HG02759 (cell line): ENCODE measurements at regions not wholly inside any gene's neighbourhood (a gene's known extent, or its start where the extent isn't known, plus 50 kb on each side); places are given as distances from the start of the nearest gene placed in this dataset.

ENCODE experiments used
- ATAC-seq: cut with Tn5 transposase; IDR thresholded peaks from one replicate; pipeline ENCODE4 v1.9.1; 2021; ENCODE audit warnings: mild to moderate bottlenecking, moderate library complexity; ENCODE audit not compliant: unreplicated experiment

DNA sequence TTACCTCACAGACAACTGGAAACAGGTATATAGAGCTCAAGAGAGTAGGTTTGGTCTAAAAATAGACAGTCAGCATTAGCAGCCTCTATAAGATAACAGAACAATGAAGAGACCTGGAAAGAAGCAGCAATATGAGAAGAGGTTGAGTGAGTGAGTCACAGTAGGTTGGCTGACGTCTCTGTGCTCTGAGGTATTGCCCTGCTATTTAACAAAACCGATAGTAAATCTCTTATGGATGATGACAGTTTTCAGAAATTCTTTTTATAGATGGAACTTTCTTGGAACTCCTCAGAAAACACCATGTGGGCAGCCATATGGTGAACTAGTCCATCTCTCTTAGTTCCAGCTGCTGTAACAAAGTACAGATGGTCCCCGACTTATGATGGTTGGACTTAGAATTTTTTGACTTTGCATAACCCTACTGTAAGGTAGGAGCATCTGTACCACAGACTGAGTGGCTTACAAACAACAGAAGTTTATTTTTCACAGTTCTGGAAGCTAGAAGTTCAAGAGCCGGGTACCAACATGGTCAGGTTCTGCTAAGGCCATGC lies 123.5 kb downstream of the MBD2 start:
- no peak for ATAC-seq

DNA sequence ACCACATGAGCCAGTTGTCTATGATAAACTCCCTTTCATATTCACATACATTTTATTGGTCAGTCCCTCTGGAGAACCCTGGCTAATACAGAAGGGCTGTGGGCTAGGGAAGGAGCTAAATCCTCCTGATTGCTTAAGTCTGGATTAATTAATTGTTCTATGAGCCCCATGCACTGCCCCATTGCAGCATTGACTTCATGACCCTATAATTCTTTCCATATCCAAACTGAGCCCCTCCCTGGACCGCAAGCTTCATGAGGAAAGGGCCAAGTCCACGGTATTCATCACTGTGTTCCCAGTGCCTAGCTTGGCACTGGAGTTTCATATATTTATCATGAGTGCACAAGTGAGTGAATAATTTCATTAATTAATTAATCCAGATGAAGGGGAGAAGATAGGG lies 124.0 kb downstream of the MBD2 start:
- ATAC-seq = no peak

DNA sequence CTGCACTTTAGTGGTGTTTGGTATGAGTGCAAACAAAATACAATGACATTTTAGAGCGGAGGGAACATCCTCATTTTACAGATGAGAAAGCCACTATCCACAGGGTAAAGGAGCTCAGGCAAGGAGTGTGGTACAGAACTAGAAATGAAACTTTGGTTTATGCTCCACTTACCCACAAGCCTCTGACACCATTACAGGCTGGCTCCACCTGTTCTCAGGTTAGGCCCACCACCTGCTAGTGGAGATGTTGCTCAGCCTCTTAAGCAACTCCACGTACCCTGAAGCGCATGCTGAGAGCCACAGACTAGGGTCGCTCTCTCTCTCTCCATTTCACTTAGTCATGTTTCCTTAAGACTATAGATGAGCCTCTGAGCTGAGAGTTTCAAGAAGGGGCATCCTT lies 130.0 kb downstream of the MBD2 start:
- ATAC-seq = peak; percentile 59

DNA sequence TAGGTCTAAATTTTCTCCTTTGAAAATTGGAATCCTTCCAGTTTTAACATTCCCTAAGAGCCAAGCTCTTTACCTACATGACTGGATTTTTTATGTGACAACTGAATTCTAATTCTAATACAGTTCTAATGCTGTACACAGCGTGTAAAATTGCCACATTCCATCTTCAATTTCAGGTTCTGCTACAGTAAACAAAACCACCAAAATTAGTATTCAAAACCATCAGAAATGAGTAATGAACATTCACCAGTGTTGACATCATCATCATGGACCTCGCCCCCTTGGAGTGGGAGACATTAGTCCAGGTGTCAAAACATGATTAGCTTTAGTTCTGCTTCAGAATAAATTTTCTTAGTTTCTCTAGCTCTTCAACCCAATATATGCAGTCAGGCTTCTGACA lies 133.6 kb downstream of the MBD2 start:
- ATAC-seq = no peak

DNA sequence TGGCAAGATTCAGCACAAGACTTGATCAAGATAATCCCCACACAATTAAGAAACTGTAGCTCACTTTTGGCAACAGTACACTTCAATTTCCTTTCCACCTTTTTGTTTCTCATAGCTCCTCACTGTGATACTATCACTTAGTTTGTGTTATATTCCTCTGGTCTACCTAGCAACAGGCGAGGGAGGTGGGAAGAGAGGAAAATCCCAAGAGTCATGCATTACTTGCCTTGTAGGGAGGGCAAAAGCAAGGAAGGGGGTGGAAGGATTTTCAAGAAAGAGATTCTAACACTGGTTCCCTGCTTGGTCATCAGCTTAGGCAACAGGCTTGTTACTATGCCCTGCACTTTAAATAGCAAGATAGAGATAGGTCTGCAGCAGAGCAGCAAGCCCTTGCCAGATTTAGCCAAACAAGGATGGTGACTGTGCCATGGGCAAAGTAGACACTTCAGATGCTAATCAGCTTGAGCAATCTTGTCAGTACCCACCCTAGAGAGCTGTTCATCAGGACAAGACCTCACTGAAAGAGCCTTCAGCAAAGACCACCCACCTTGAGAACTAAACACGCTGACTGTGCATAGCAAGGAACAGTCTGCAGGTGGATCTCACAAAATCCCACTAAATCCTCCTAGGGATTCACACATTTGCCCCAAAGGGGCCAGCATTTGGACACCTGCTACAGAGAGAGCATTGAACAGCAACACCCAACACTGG lies 134.6 kb downstream of the MBD2 start:
- ATAC-seq = no peak

DNA sequence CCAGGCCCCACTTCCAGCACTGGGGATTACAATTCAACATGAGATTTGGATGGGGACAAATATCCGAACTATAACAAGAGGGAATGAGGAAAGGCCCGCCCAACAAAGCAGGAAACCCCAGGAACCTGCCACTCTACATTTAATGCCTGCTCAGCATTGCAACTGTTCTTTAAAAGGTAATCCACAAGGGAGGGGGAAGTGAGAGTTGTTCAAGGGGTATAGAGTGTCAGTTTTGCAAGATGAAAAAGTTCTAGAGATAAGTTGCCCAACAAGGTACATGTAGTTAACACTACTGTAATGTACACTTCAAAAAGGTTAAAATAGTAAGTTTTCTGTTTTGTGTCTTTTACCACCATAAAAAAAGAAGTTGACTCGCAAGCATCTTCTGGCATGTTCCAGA lies 137.6 kb downstream of the MBD2 start:
- peak; percentile 27 for ATAC-seq

DNA sequence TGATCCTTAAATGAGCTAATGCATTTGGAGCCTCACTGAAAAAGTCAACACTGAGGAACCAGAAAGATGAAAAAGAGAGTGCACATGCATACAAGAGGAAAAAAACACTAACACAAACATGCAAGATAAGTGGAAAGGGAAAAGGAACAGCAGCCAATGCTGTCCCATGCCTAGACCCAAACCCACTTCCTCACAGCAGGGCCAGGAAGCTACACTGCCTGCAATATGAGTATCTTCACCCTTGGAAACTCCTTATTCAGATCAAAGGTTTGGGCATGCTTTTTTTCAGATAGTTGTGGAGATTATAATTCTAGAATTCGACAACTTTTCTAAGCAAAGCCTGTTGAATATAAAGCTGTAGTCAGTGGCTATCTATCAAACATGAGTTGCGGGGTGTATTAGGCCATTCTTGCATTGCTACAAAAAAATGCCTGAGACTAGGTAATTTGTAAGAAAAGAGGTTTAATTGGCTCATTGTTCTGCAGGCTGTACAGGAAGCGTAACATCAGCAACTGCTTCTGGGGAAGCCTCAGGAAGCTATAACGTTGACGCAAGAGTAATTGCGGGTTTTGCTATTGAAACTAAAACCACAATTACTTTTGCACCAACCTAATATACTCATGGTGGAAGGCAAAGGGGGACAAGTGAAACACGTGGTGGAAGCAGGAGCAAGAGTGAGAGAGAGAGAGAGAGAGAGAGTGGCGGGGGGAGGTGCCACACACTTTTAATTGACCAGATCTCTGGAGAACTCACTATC lies 138.2 kb downstream of the MBD2 start:
- ATAC-seq = peak; percentile 66

DNA sequence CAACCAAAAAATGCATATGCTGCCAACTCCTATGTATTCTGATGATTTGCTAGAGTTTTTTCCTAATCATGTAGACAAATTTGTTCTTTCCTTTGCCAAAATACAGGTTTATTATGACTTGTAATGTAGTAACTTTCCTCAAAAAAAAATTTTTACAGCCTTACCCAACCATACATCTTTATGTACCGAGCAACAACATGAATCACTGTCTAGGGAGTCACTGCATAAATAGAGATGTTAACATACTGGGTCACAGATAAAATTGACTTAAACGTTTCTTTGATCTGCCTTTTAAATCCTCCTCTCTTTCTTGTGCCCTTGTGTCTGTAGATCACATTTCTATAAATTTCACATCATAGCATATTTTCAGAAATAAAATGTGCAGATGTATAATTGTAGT lies 143.6 kb downstream of the MBD2 start:
- no peak for ATAC-seq

DNA sequence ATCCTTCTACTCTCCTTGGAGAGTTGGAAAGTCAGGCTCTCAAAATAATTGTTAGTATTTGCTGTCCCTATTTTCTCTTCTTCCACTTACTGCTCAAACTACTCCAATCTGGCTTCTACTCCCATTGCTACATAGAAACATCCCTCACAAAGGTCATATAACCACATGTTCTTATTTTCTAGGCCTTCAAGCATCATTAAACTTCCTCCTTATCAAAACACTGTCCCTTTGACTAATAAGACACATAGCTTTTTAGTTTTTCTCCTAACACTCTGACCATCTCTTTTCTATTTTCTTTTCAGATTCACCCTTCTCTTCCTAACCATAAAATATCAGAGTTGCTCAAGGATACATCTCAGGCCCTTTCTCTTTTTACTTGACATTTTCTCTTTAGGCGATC lies 148.3 kb downstream of the MBD2 start:
- no peak for ATAC-seq

DNA sequence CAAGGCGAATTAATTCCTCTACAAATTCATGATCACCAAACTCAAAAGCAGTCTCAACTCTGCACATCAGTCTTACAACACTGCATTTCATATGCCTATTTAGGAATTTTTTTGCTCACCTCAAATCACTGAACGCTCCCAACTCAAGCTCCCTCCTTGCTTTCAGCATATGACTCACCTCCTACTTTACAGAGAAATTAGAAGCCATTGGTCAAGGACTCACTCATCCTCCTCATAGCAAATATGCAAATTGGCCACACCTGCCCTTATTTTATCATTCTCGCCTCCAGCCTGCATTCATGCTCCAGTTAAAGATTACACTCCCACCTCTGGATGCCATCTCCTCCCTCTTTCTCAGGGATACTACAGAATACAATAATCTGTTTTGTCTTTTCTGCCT lies 148.8 kb downstream of the MBD2 start:
- no peak for ATAC-seq

DNA sequence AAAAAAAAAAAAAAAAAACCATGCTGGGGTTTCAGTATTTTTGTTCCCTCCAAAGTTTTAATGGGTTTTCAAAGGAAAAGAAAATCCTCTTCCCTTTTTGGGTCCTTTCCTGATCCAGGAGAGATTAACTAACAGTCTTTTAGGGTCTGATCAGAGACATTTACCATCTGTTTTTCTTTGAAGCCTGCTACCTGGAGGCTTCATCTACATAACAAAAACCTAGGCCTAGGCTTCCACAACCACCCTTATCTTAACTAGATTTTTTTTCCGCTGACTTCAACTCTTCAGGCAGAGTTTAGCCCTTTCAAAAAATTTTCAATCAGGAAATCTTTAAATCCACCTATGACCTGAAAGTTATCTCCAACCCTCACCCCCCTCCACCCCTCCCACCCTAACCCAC lies 154.7 kb downstream of the MBD2 start:
- ATAC-seq = no peak

DNA sequence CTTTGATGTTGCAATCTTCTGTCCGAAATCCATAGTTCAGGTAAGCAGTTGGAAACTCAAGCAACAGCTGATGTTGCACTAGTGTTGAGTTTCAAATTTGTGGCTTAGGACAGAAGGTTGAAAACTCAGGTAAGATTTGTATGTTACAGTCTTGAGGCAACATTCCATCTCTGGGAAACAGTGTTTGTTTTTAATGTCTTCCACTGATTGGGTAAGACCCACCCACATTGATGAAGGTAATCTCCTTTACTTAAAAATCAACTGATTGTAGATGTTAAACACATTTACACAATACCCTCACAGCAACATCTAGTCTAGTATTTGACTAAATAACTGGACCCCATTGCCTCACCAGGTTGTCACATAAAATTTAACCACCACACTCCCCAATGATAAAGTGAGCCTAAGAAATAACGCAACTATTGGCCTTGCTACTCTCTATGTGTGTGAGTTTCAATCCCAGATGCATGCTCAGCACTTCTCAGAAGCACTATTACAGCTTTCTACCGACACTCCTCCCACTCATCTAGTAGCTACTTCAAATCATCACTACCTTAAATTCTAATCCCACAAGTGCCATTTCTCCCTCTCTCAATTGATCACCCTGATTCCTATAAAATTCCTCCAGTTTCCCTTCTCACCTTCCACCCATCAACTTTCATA lies 164.0 kb downstream of the MBD2 start:
- ATAC-seq = no peak

DNA sequence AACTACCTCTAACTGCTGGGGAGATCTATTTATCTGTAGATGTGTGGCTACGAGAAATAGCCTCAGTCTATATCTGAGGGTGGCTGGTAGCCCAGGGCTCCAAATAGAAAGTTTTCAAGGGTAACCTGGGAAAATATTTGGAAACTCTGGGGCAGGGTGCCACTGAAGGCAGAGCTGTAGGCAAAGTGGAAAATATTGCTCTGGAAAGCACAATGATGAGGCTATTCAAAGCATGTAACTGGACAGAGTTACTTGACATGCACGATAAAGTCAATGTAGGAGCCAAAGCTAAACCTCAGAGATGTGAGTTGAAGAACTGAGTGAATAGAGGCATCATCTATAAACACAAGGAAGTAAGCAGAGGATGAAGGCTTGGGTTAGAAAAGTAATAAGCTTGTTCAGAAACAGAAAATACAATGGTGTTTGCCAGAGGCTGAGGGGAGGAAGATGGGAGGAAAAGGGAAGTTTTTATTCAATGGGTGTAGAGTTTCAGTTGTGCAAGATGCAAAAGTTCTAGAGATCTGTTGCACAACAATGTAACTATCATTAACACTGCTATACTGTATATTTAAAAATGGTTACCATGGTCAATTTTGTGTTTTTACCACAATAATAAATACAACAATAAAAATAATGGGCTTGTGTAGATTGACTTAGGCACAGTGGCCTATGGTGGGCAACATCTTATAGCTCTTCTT lies 171.6 kb downstream of the MBD2 start:
- ATAC-seq = no peak

DNA sequence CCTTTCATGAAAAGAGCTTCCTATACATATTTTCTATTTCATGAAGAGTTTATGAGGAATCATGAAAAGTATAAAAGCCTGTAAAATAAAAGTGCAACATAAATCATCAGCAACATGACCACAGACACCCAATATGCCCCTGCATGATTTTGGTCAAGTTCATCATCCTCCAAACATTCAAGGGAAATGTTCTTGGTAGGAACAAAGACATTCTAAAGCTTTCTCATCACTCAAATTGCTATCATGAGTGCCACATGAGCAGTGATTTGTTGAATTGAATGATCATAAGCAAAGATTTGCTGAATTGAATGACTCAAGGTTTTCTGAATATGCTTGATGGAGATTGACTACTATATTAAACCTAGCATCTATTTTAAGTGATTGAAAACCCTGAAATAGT lies 172.2 kb downstream of the MBD2 start:
- ATAC-seq = no peak

DNA sequence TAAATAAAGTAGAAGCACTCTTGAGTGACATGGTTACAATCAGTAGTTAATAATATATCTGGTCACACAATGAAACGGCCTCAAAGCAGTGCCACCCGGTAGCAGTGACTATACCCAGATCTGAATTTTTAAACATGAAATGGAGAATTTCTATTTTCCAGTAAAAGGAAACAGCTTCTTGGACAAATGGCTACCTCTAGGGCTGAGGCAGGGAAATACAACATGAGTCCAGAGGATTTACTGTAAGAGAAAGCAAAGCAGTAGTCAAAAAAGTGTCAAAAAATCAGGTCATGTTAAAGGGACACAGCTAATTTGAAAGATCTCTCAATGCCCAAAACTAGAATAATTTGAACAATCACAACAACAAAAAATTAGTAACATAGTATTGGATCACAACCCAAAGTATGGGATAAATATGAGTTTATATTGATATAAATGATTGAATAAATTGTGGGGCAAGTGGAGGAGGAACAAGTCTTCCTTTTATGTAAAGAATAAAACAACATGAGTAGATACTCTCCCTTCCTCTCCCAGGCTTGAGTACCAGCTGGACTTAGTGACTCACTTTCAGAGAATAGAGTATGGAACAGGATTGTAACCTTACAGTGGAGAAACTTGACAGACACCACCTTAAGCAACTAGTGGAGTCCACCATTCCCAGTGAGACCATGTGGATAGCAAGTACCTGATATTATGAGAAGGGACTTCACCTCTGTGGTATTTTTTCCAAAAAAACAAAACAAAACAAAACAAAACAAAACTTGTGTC lies 180.8 kb downstream of the MBD2 start:
- ATAC-seq = no peak

DNA sequence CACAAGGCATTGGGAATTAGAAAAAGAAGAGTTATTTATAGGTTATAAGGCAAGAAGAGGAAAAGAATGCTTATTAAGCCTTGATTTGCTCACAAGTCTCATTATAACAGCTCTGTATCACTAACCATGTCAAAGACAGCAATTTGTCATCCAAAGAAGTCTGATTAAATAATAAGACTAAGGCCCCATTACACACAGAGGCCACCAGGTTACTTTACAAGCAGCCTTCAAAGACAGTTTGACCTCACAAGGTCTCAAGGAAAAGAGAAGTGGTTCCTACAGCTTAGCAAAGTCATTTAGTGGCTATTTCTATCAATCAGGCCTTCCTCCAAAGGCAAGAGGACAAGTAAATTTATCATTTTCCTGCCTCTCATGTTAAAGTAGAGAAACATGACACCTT lies 188.5 kb downstream of the MBD2 start:
- no peak for ATAC-seq

DNA sequence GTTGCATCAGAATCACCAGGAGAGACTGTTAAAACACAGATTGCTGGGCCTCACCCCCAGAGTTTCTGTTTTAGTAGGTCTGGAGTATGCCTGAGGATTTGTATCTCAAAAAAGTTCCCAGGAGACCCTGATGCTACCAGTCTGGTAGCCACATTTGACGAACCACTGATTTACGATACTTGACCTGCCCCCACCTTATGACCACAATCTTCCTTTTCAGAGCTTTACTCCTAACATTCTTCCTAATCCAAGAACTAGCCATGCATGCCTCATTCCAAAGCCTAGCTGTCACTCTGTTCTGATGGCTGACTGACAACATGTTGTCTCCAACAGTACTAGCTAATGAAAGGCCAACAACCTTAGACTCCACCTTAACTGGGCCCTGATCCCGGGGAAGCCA lies 191.4 kb downstream of the MBD2 start:
- ATAC-seq = no peak

DNA sequence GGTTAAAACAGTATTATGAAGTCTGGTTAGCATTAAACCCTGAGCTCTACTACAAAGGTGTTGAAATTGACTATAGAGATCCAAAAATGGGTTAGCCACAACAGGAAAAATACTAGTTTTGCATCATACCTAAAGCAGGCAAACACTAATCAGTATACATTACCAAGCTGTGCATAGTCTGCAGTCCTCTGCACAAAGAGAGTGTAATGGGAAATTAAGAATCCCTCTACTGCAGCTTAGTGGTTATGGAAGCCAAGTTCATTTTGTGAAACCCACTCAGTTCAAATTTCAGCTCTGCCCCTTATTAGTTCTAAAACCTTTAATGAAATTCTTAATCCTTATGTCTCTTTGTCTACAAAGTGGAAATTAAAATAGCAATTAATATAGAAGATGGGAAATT lies 192.1 kb downstream of the MBD2 start:
- ATAC-seq = no peak

DNA sequence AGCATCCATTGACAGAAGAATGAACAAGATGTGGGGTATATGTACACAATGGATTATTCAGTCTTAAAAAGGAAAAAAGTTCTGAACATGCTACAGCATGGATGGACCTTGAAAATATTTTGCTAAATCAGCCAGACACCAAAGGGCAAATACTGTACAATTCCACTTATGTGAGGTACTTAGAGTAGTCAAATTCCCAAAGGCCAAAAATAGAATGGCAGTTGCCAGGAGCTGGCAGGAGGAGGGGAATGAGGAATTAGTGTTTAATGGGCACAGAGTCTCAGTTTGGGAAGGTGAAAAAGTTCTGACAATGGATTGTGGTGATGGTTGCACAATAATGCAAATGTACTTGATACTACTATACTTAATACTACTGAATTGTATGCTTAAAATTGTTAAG lies 193.2 kb downstream of the MBD2 start:
- no peak for ATAC-seq

DNA sequence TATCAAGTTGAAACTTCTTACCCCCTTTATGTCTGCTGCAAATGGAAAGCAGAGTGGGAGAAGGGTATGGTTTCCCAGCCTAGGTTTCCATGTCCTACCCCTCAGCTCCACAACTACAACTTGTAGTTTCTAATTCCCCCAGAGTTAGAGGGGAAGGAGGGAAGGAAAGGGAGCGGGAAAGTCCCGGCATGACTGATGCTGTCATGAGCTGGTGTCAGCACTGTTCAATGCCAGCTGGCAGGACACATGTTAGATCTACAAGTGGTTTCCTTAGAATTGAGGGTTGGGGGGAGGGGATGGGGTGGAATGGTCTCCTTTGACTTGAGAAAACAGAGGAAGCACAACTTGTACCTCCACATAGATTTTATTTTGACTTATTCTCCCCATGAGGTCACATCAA lies 194.0 kb downstream of the MBD2 start:
- ATAC-seq = no peak

DNA sequence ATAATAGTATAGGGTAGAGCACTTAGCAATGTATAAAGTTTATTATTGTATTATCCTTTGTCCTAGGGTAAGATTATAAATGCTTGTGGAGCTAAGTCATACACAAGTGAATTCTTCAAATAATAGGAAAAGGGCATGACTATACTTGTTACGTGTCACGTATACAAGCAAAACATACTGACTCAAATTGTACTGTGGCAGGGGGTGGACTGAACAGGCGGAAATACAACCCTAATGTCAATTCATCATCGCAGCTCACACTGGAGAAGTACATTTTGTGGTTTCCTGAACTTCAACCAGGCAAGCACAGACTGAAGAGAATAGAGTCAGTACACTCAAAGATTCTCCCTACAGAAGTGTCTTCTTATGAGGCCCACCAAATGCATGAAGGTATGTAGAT lies 201.0 kb downstream of the MBD2 start:
- no peak for ATAC-seq
